ENCODE measurements at regions not wholly inside any gene's neighbourhood (a gene's known extent, or its start where the extent isn't known, plus 50 kb on each side); places are given as distances from the start of the nearest gene placed in this dataset.

GRCh38 chr16:65600046-65600445 is 478.2 kb upstream of the CDH11 start:
- DNase-seq (ENCODE audit: low read depth): no peak
- TF ChIP-seq CTCF (conservative IDR thresholded peaks at IDR 0.05; ENCODE audit: low read depth, low read length): no peak
- H3K4me3 ChIP-seq (ENCODE audit: low read depth, low read length): no peak overlapping the region

- TF ChIP-seq CTCF (conservative IDR thresholded peaks at IDR 0.05; ENCODE audit: low read depth, low read length): no peak
- no peak for DNase-seq (ENCODE audit: low read depth)
- H3K4me3 ChIP-seq (ENCODE audit: low read depth, low read length): no peak overlapping the region
Observed at GRCh38 chr16:65598621-65599020, 476.8 kb upstream of the CDH11 start.

- DNase-seq (ENCODE audit: low read depth): no peak
- no peak for TF ChIP-seq CTCF (conservative IDR thresholded peaks at IDR 0.05; ENCODE audit: low read depth, low read length)
- H3K4me3 ChIP-seq (ENCODE audit: low read depth, low read length): no peak overlapping the region
Observed at GRCh38 chr16:65583498-65583897, 461.6 kb upstream of the CDH11 start.

GRCh38 chr16:65579050-65579449 is 457.2 kb upstream of the CDH11 start:
- DNase-seq (ENCODE audit: low read depth): no peak
- TF ChIP-seq CTCF (conservative IDR thresholded peaks at IDR 0.05; ENCODE audit: low read depth, low read length): no peak
- H3K4me3 ChIP-seq (ENCODE audit: low read depth, low read length): no peak overlapping the region

- H3K4me3 ChIP-seq (ENCODE audit: low read depth, low read length): no peak overlapping the region
- no peak for DNase-seq (ENCODE audit: low read depth)
- no peak for TF ChIP-seq CTCF (conservative IDR thresholded peaks at IDR 0.05; ENCODE audit: low read depth, low read length)
Observed at GRCh38 chr16:65576631-65577030, 454.8 kb upstream of the CDH11 start.

- no peak for DNase-seq (ENCODE audit: low read depth)
- no peak for TF ChIP-seq CTCF (conservative IDR thresholded peaks at IDR 0.05; ENCODE audit: low read depth, low read length)
- H3K4me3 ChIP-seq (ENCODE audit: low read depth, low read length): no peak overlapping the region
Observed at GRCh38 chr16:65576139-65576538, 454.3 kb upstream of the CDH11 start.

GRCh38 chr16:65574326-65574966 is 452.6 kb upstream of the CDH11 start:
- no peak overlapping the region for H3K4me3 ChIP-seq (ENCODE audit: low read depth, low read length)
- DNase-seq (ENCODE audit: low read depth): no peak
- TF ChIP-seq CTCF (conservative IDR thresholded peaks at IDR 0.05; ENCODE audit: low read depth, low read length): no peak
